RWPE2 (cell line): ENCODE measurements at regions not wholly inside any gene's neighbourhood (a gene's known extent, or its start where the extent isn't known, plus 50 kb on each side); places are given as distances from the start of the nearest gene placed in this dataset.
"Not testable (repeated sequence)": the region's sequence is repeated elsewhere in the genome, so short reads cannot be mapped to it uniquely, and the experiment has no call there.

Experiments used
- ATAC-seq: fragments of 200-7000 bp; cut with Tn5 transposase; 3 replicates; pipeline ENCODE4 v1.9.1; 2021; ENCODE audit warnings: low read depth
- DNase-seq: peaks from one replicate; pipeline ENCODE4 v3.0.0-alpha.2; 2020; ENCODE audit warnings: low spot score
- H3K27ac ChIP-seq: fragments of 450-650 bp; 2 replicates; pipeline ENCODE4 v1.5.1; 2017; ENCODE audit warnings: mild to moderate bottlenecking; ENCODE audit not compliant: poor library complexity, severe bottlenecking
- H3K27me3 ChIP-seq: fragments of 250-450 bp; sonication (Bioruptor Pico); 2 replicates; pipeline ENCODE4 v1.5.1; 2021; ENCODE audit warnings: mild to moderate bottlenecking, moderate library complexity; ENCODE audit not compliant: insufficient read depth, poor library complexity, severe bottlenecking
- H3K36me3 ChIP-seq: fragments of 250-450 bp; sonication (Bioruptor Pico); 2 replicates; pipeline ENCODE4 v1.5.1; 2020; ENCODE audit warnings: low read depth, mild to moderate bottlenecking, moderate library complexity
- H3K4me1 ChIP-seq: fragments of 250-450 bp; sonication (Bioruptor Pico); 2 replicates; pipeline ENCODE4 v1.5.1; 2021; ENCODE audit warnings: mild to moderate bottlenecking, moderate library complexity; ENCODE audit not compliant: insufficient read depth, poor library complexity, severe bottlenecking
- H3K4me3 ChIP-seq: fragments of 250-450 bp; sonication (Bioruptor Pico); 2 replicates; pipeline ENCODE4 v1.5.1; 2021; ENCODE audit warnings: mild to moderate bottlenecking, moderate library complexity; ENCODE audit not compliant: severe bottlenecking
- H3K9me3 ChIP-seq: fragments of 250-450 bp; sonication (Bioruptor Pico); 2 replicates; pipeline ENCODE4 v1.5.1; 2021; ENCODE audit warnings: mild to moderate bottlenecking, moderate library complexity; ENCODE audit not compliant: severe bottlenecking
- TF ChIP-seq, protein P1 (sequence below): fragments of 450-650 bp; IDR thresholded peaks from one replicate; pipeline ENCODE4 v1.5.1; 2017; ENCODE audit warnings: mild to moderate bottlenecking, moderate library complexity; ENCODE audit not compliant: poor library complexity, severe bottlenecking

DNA sequence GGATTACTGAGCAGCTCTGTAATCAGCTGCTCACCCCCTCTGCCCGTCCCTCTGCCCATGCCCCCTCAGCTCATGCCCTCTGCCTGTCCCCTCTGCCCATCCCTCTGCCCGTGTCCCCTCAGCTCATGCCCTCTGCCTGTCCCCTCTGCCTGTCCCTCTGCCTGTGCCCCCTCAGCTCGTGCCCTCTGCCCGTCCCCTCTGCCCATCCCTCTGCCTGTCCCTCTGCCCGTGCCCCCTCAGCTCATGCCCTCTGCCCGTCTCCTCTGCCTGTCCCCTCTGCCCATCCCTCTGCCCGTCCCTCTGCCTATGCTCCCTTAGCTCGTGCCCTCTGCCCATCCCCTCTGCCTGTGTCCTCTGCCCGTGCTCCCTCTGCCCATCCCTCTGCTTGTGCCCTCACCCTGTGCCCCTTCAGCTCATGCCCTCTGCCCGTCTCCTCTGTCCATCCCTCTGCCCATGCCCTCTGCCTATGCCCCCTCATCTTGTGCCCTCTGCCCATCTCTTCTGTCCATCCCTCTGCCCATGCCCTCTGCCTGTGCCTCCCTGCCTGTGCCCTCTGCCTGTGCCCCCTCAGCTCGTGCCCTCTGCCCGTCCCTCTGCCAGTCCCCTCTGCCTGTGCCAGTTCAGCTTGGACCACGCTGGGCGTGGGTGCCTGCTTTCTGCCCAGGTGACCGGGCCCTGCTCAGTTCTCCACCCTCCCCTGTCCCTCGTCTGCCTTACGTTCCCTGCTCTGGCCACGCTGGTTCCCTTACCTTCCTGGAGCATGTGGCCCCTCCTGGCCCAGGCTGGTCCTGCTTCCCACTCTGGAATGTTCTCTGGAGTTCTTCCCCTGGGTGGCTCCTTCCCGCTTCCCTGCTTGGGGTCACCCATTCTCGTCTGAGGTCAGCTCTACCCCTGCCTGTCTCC, 97.6 kb downstream of the NPIPB11 start:
- no peak for DNase-seq
- ATAC-seq: no peak
- TF ChIP-seq, protein P1, sequence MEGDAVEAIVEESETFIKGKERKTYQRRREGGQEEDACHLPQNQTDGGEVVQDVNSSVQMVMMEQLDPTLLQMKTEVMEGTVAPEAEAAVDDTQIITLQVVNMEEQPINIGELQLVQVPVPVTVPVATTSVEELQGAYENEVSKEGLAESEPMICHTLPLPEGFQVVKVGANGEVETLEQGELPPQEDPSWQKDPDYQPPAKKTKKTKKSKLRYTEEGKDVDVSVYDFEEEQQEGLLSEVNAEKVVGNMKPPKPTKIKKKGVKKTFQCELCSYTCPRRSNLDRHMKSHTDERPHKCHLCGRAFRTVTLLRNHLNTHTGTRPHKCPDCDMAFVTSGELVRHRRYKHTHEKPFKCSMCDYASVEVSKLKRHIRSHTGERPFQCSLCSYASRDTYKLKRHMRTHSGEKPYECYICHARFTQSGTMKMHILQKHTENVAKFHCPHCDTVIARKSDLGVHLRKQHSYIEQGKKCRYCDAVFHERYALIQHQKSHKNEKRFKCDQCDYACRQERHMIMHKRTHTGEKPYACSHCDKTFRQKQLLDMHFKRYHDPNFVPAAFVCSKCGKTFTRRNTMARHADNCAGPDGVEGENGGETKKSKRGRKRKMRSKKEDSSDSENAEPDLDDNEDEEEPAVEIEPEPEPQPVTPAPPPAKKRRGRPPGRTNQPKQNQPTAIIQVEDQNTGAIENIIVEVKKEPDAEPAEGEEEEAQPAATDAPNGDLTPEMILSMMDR: no peak
- Histone ChIP-seq H3K4me1 (no peaks in the 10 kb centered on the region), H3K36me3 (no peaks in the 10 kb centered on the region), H3K4me3 (no peak overlapping the region), H3K9me3 (no peaks in the 10 kb centered on the region), H3K27me3 (no peaks in the 10 kb centered on the region), H3K27ac (no peak overlapping the region)

DNA sequence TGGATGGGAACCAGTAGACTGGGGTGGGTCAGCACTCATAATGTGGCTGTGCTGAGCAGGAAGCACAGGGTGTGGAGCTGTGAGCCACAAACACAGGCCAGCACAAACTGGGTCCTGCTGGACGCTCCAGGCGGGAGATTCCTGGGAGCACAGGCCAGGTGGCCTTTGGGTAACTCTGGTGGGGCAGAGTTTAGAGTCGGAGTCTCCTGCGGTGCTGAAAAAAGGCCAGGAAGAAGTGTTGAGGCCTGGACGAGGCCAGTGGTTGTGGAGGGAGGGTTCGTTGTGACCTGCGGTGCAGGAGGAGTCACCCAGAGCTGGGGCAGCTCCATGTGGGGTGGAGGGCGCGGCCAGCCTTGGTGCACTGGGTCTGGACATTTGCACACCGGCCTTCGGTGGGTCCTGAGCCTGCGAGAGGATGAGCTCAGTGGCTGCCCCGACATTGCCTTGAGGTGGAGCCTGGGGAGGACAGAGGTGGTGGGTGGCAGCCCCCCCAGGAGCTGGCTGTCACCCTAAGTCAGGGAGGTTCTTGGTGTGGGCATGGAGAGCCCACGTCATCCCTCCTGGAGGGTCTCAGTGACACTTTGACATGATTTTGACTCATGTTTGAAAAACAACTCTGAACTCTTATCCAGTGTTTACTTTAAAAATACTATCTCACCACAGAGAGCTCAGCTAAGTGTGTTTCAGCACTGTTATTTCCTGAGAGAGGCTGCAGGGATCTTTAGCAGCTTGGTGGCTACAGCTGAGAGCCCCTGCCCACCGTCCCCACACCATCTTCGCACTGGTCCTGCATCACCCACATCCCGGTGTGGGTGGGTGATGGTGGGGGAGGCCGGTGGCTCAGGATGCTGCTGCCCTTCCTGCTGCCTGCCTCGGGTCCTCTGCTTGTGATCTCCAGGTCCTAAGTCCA, 98.7 kb downstream of the NPIPB11 start:
- Histone ChIP-seq H3K27ac (no peak overlapping the region), H3K9me3 (no peaks in the 10 kb centered on the region), H3K4me3 (no peak overlapping the region), H3K27me3 (no peaks in the 10 kb centered on the region), H3K36me3 (no peaks in the 10 kb centered on the region), H3K4me1 (no peaks in the 10 kb centered on the region)
- TF ChIP-seq, protein P1: no peak
- DNase-seq (no peak), ATAC-seq (no peak)

DNA sequence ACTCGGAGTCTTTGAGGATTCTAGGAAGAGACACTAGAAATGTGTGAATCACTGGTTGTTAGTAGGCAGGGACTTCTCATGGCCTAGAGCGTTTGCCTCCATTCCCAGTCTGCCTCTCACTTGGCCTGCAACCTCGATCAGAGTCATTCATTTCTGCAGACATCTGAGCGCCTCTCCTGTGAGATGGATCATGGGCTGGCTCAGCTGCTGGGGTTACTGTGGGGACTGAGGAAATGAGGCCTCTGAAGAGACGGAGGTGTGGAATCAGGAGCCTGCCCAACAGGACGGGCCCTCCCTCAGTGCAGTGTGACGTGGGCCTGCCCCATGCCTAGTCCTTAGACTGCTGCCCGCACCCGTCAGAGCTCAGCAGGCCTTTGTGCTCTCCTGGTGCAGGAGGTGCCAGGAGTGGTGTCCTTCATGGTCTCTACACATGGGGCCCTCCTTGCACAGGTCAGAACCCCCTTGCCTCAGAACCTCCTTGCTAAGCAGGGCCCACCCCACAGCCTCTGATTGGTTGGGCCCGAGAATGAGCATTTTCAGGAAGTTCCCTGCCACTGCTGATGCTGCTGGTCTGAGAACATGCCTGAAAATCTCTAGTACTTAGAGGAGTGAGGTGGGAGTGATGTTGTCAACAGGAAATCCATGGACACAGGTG, 99.4 kb downstream of the NPIPB11 start:
- DNase-seq: no peak
- Histone ChIP-seq H3K9me3 (no peaks in the 10 kb centered on the region), H3K27me3 (no peaks in the 10 kb centered on the region), H3K27ac (no peak overlapping the region), H3K36me3 (no peaks in the 10 kb centered on the region), H3K4me3 (no peak overlapping the region), H3K4me1 (no peaks in the 10 kb centered on the region)
- no peak for ATAC-seq
- TF ChIP-seq, protein P1: no peak

DNA sequence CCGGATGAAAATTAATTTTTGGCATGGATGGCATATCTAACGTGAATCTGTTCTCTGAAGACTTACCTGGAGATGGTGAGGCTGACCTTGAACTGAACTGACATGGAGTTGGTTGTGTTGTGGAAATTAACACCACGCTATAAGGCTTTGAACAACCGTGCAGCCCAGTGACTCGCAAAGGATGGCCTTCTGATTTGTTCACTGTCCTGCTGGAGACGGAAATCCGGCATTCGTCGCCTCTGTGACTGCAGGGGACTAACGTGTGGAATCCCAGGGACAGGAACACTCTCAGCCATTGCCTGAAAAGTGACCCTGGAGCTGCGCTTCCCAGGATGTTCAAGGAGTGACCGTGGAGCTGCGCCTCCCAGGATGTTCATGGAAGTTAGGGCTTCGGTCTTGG, 100.3 kb downstream of the NPIPB11 start:
- Histone ChIP-seq H3K27me3 (no peaks in the 10 kb centered on the region), H3K9me3 (no peaks in the 10 kb centered on the region), H3K4me3 (no peak overlapping the region), H3K36me3 (no peaks in the 10 kb centered on the region), H3K4me1 (no peaks in the 10 kb centered on the region), H3K27ac (no peak overlapping the region)
- no peak for ATAC-seq
- TF ChIP-seq, protein P1: no peak
- no peak for DNase-seq

DNA sequence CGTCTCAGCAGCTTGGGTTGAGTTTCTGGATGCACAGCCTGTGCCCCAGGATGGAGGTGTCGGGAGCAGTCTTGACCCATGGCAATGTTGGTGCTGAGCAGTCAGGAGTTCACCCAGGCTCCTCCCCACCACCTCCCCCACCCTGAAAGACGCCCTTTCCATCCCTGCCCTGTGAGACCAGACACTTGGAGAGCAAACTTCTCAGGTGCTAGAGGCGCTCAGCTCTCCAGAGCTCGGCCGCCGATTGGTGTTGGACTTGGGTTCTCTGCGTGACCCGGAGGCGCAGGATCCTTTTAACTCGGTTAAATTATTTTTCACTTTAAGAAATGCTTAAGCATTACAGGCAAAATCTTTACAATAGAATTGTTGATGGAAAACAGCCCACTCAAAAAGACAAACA, 101.5 kb downstream of the NPIPB11 start:
- not testable (repeated sequence) for H3K27me3 ChIP-seq, H3K9me3 ChIP-seq, DNase-seq, H3K36me3 ChIP-seq, H3K27ac ChIP-seq, ATAC-seq, H3K4me3 ChIP-seq, H3K4me1 ChIP-seq
